Activated T-helper 17 cell treated with anti-CD3 and anti-CD28 coated beads, Interleukin-2, amount 50 U/mL, for 72 hours (primary cell): ENCODE measurements at regions not wholly inside any gene's neighbourhood (a gene's known extent, or its start where the extent isn't known, plus 50 kb on each side); places are given as distances from the start of the nearest gene placed in this dataset.
A peak's percentile ranks its signal among the peaks of the same experiment; 100 is the strongest.
"Not testable (repeated sequence)": the region's sequence is repeated elsewhere in the genome, so short reads cannot be mapped to it uniquely, and the experiment has no call there.

Experiments used
- ATAC-seq: fragments of 150-1000 bp; cut with Tn5 transposase; replicated peaks from 2 replicates; pipeline ENCODE4 v1.10.0; 2021; ENCODE audit warnings: mild to moderate bottlenecking, moderate library complexity
- H3K27ac Mint-ChIP-seq: one replicate; pipeline ENCODE4 v1.8.0; 2022; ENCODE audit warnings: mixed read lengths
- H3K27me3 Mint-ChIP-seq: one replicate; pipeline ENCODE4 v1.8.0; 2022; ENCODE audit warnings: mixed read lengths
- H3K36me3 Mint-ChIP-seq: one replicate; pipeline ENCODE4 v1.8.0; 2022; ENCODE audit warnings: low read depth, mild to moderate bottlenecking, mixed read lengths
- H3K4me1 Mint-ChIP-seq: one replicate; pipeline ENCODE4 v1.8.0; 2022; ENCODE audit warnings: mixed read lengths
- H3K4me3 Mint-ChIP-seq: one replicate; pipeline ENCODE4 v1.8.0; 2022; ENCODE audit warnings: mild to moderate bottlenecking, mixed read lengths
- H3K9me3 Mint-ChIP-seq: one replicate; pipeline ENCODE4 v1.8.0; 2022; ENCODE audit warnings: mixed read lengths

- H3K4me1 Mint-ChIP-seq = peaks cover 10% of the 10 kb centered on the region
- H3K36me3 Mint-ChIP-seq = no peaks in the 10 kb centered on the region
- no peaks in the 10 kb centered on the region for H3K9me3 Mint-ChIP-seq
- no peak overlapping the region for H3K27ac Mint-ChIP-seq
- ATAC-seq = no peak
- H3K4me3 Mint-ChIP-seq = no peak overlapping the region
- H3K27me3 Mint-ChIP-seq = no peaks in the 10 kb centered on the region
Measured at GRCh38 chr3:56955492-56956111, 104.9 kb upstream of the SPATA12 start.

GRCh38 chr3:56954125-56954524 lies 106.3 kb upstream of the SPATA12 start:
- no peak for ATAC-seq
- peaks cover 4% of the 10 kb centered on the region for H3K4me1 Mint-ChIP-seq

GRCh38 chr3:56952846-56953245 lies 107.6 kb upstream of the SPATA12 start:
- H3K4me3 Mint-ChIP-seq = no peak overlapping the region
- no peak for ATAC-seq
- no peak overlapping the region for H3K27ac Mint-ChIP-seq
- no peaks in the 10 kb centered on the region for H3K27me3 Mint-ChIP-seq
- no peaks in the 10 kb centered on the region for H3K9me3 Mint-ChIP-seq
- no peaks in the 10 kb centered on the region for H3K4me1 Mint-ChIP-seq
- no peaks in the 10 kb centered on the region for H3K36me3 Mint-ChIP-seq

More at GRCh38 chr3:56954125-56954524, 106.3 kb upstream of the SPATA12 start:
- Mint-ChIP-seq H3K9me3 (no peaks in the 10 kb centered on the region), H3K27me3 (no peaks in the 10 kb centered on the region), H3K36me3 (no peaks in the 10 kb centered on the region), H3K4me3 (no peak overlapping the region), H3K27ac (no peak overlapping the region)

GRCh38 chr3:56952061-56952460 lies 108.4 kb upstream of the SPATA12 start:
- H3K4me3 Mint-ChIP-seq = no peak overlapping the region

GRCh38 chr3:56951366-56951765 lies 109.1 kb upstream of the SPATA12 start:
- no peaks in the 10 kb centered on the region for H3K27me3 Mint-ChIP-seq
- H3K4me3 Mint-ChIP-seq = no peak overlapping the region
- peaks cover 2% of the 10 kb centered on the region for H3K9me3 Mint-ChIP-seq
- no peak for ATAC-seq
- H3K4me1 Mint-ChIP-seq = no peaks in the 10 kb centered on the region
- H3K36me3 Mint-ChIP-seq = no peaks in the 10 kb centered on the region
- no peak overlapping the region for H3K27ac Mint-ChIP-seq

More at GRCh38 chr3:56952061-56952460, 108.4 kb upstream of the SPATA12 start:
- no peaks in the 10 kb centered on the region for H3K9me3 Mint-ChIP-seq
- no peaks in the 10 kb centered on the region for H3K27me3 Mint-ChIP-seq
- no peak overlapping the region for H3K27ac Mint-ChIP-seq
- ATAC-seq = no peak
- no peaks in the 10 kb centered on the region for H3K36me3 Mint-ChIP-seq
- H3K4me1 Mint-ChIP-seq = no peaks in the 10 kb centered on the region

- H3K36me3 Mint-ChIP-seq, H3K4me3 Mint-ChIP-seq, H3K27me3 Mint-ChIP-seq, H3K27ac Mint-ChIP-seq, ATAC-seq, H3K9me3 Mint-ChIP-seq: not testable (repeated sequence)
- H3K4me1 Mint-ChIP-seq = peaks cover 20% of the 10 kb centered on the region
Measured at GRCh38 chr3:56945378-56945777, 115.1 kb upstream of the SPATA12 start.

GRCh38 chr3:56942523-56942922 lies 117.9 kb upstream of the SPATA12 start:
- peak; percentile 92 for ATAC-seq
- Mint-ChIP-seq H3K27ac (peak overlapping the region; percentile 9), H3K4me1 (peaks cover 23% of the 10 kb centered on the region), H3K27me3 (no peaks in the 10 kb centered on the region), H3K9me3 (peaks cover 5% of the 10 kb centered on the region), H3K36me3 (no peaks in the 10 kb centered on the region), H3K4me3 (peak overlapping the region; percentile 49)

GRCh38 chr3:56940976-56941375 lies 119.5 kb upstream of the SPATA12 start:
- no peaks in the 10 kb centered on the region for H3K27me3 Mint-ChIP-seq
- H3K9me3 Mint-ChIP-seq = no peaks in the 10 kb centered on the region

GRCh38 chr3:56940321-56940720 lies 120.1 kb upstream of the SPATA12 start:
- Mint-ChIP-seq H3K4me3 (no peak overlapping the region), H3K36me3 (no peaks in the 10 kb centered on the region), H3K4me1 (peaks cover 25% of the 10 kb centered on the region), H3K27ac (no peak overlapping the region), H3K27me3 (no peaks in the 10 kb centered on the region), H3K9me3 (no peaks in the 10 kb centered on the region)
- ATAC-seq = no peak

More at GRCh38 chr3:56940976-56941375, 119.5 kb upstream of the SPATA12 start:
- Mint-ChIP-seq H3K36me3 (no peaks in the 10 kb centered on the region), H3K4me3 (no peak overlapping the region), H3K27ac (no peak overlapping the region), H3K4me1 (peaks cover 25% of the 10 kb centered on the region)
- ATAC-seq = no peak

- no peak overlapping the region for H3K27ac Mint-ChIP-seq
- ATAC-seq = no peak
- H3K9me3 Mint-ChIP-seq = no peaks in the 10 kb centered on the region
- H3K36me3 Mint-ChIP-seq = no peaks in the 10 kb centered on the region
- no peak overlapping the region for H3K4me3 Mint-ChIP-seq
- H3K4me1 Mint-ChIP-seq = peaks cover 21% of the 10 kb centered on the region
- no peaks in the 10 kb centered on the region for H3K27me3 Mint-ChIP-seq
Measured at GRCh38 chr3:56939834-56940233, 120.6 kb upstream of the SPATA12 start.

- H3K4me1 Mint-ChIP-seq = peaks cover 23% of the 10 kb centered on the region
- no peak for ATAC-seq
- H3K36me3 Mint-ChIP-seq = no peaks in the 10 kb centered on the region
- no peak overlapping the region for H3K4me3 Mint-ChIP-seq
- no peak overlapping the region for H3K27ac Mint-ChIP-seq
- H3K9me3 Mint-ChIP-seq = peaks cover 5% of the 10 kb centered on the region
- H3K27me3 Mint-ChIP-seq = no peaks in the 10 kb centered on the region
Measured at GRCh38 chr3:56938530-56938929, 121.9 kb upstream of the SPATA12 start.

- Mint-ChIP-seq H3K36me3 (no peaks in the 10 kb centered on the region), H3K27ac (no peak overlapping the region), H3K27me3 (no peaks in the 10 kb centered on the region), H3K4me3 (no peak overlapping the region), H3K4me1 (peaks cover 18% of the 10 kb centered on the region), H3K9me3 (peaks cover 5% of the 10 kb centered on the region)
- ATAC-seq = no peak
Measured at GRCh38 chr3:56937580-56937979, 122.9 kb upstream of the SPATA12 start.

GRCh38 chr3:56935811-56936210 lies 124.7 kb upstream of the SPATA12 start:
- Mint-ChIP-seq H3K9me3 (peaks cover 5% of the 10 kb centered on the region), H3K36me3 (no peaks in the 10 kb centered on the region), H3K4me1 (peaks cover 15% of the 10 kb centered on the region), H3K4me3 (no peak overlapping the region), H3K27me3 (no peaks in the 10 kb centered on the region), H3K27ac (no peak overlapping the region)
- no peak for ATAC-seq

- H3K4me3 Mint-ChIP-seq, H3K27ac Mint-ChIP-seq, H3K9me3 Mint-ChIP-seq, H3K27me3 Mint-ChIP-seq, ATAC-seq, H3K36me3 Mint-ChIP-seq: not testable (repeated sequence)
- peaks cover 24% of the 10 kb centered on the region for H3K4me1 Mint-ChIP-seq
Measured at GRCh38 chr3:56934481-56934880, 126.0 kb upstream of the SPATA12 start.

- Mint-ChIP-seq H3K4me1 (peaks cover 30% of the 10 kb centered on the region), H3K36me3 (no peaks in the 10 kb centered on the region), H3K9me3 (peaks cover 5% of the 10 kb centered on the region), H3K4me3 (no peak overlapping the region), H3K27ac (no peak overlapping the region), H3K27me3 (no peaks in the 10 kb centered on the region)
- ATAC-seq = no peak
Measured at GRCh38 chr3:56933803-56934202, 126.7 kb upstream of the SPATA12 start.

- Mint-ChIP-seq H3K4me1 (peaks cover 39% of the 10 kb centered on the region), H3K27me3 (no peaks in the 10 kb centered on the region), H3K4me3 (no peak overlapping the region), H3K27ac (no peak overlapping the region), H3K36me3 (no peaks in the 10 kb centered on the region), H3K9me3 (peaks cover 5% of the 10 kb centered on the region)
- no peak for ATAC-seq
Measured at GRCh38 chr3:56932866-56933265, 127.6 kb upstream of the SPATA12 start.
